Activated CD4-positive, CD25-positive, alpha-beta regulatory T cell (primary cell): ENCODE measurements at regions not wholly inside any gene's neighbourhood (a gene's known extent, or its start where the extent isn't known, plus 50 kb on each side); places are given as distances from the start of the nearest gene placed in this dataset.
"Not testable (repeated sequence)": the region's sequence is repeated elsewhere in the genome, so short reads cannot be mapped to it uniquely, and the experiment has no call there.

Source experiments
- DNase-seq, 4 experiments: peaks; one replicate each; lab custom pipeline; 2025; lab: John Stamatoyannopoulos, UW

- no peak for DNase-seq
These were observed 473.3 kb upstream of the PLXNA2 start for GRCh38 chr1:208717525-208717924.

- no peak for DNase-seq
These were observed 478.4 kb upstream of the PLXNA2 start for GRCh38 chr1:208722592-208722991.

- DNase-seq: no peak
These were observed 479.9 kb upstream of the PLXNA2 start for GRCh38 chr1:208724079-208724478.

GRCh38 chr1:208728815-208729214, 484.6 kb upstream of the PLXNA2 start:
- no peak for DNase-seq

GRCh38 chr1:208731981-208732821, 488.0 kb upstream of the PLXNA2 start:
- no peak for DNase-seq

GRCh38 chr1:208737161-208737560, 493.0 kb upstream of the PLXNA2 start:
- DNase-seq: no peak

- no peak for DNase-seq
These were observed 493.7 kb upstream of the PLXNA2 start for GRCh38 chr1:208737922-208738321.

- not testable (repeated sequence) for DNase-seq
These were observed 495.5 kb upstream of the PLXNA2 start for GRCh38 chr1:208739636-208740035.

- DNase-seq: no peak
These were observed 497.1 kb upstream of the PLXNA2 start for GRCh38 chr1:208741296-208741695.

GRCh38 chr1:208743361-208743760, 499.2 kb upstream of the PLXNA2 start:
- no peak for DNase-seq

- DNase-seq: no peak
These were observed 503.8 kb upstream of the PLXNA2 start for GRCh38 chr1:208747979-208748378.

GRCh38 chr1:208748387-208749165, 504.4 kb upstream of the PLXNA2 start:
- DNase-seq: no peak

GRCh38 chr1:208756339-208756981, 512.3 kb upstream of the PLXNA2 start:
- DNase-seq: no peak

- no peak for DNase-seq
These were observed 513.7 kb upstream of the PLXNA2 start for GRCh38 chr1:208757846-208758245.

GRCh38 chr1:208759255-208759654, 515.1 kb upstream of the PLXNA2 start:
- no peak for DNase-seq

- no peak for DNase-seq
These were observed 519.8 kb upstream of the PLXNA2 start for GRCh38 chr1:208763971-208764370.

- DNase-seq: no peak
These were observed 522.6 kb upstream of the PLXNA2 start for GRCh38 chr1:208766832-208767231.

- no peak for DNase-seq
These were observed 523.6 kb upstream of the PLXNA2 start for GRCh38 chr1:208767816-208768215.

- DNase-seq: no peak
These were observed 528.7 kb upstream of the PLXNA2 start for GRCh38 chr1:208772891-208773290.

- DNase-seq: no peak
These were observed 531.7 kb upstream of the PLXNA2 start for GRCh38 chr1:208775841-208776240.

- DNase-seq: no peak
These were observed 534.2 kb upstream of the PLXNA2 start for GRCh38 chr1:208778417-208778816.

GRCh38 chr1:208781391-208782045, 537.3 kb upstream of the PLXNA2 start:
- DNase-seq: no peak
